IMR-90 (cell line): ENCODE measurements at regions not wholly inside any gene's neighbourhood (a gene's known extent, or its start where the extent isn't known, plus 50 kb on each side); places are given as distances from the start of the nearest gene placed in this dataset.

ENCODE experiments used
- ATAC-seq: fragments of 200-7000 bp; cut with Tn5 transposase; 2 replicates; pipeline ENCODE4 v1.9.1; 2020; ENCODE audit warnings: low read depth, mild to moderate bottlenecking, moderate library complexity
- BruUV-seq: library from RNA; stranded (reverse); fragments of 400-500 nt; replicated peaks from 2 replicates; lab custom pipeline; 2021; lab: Mats Ljungman, UMichigan
- CTCF ChIA-PET: fragments of 300-600 bp; formaldehyde crosslinking; extraction: SDS; loops from one replicate; lab custom pipeline; 2021; ENCODE audit warnings: antibody characterized with exemption; lab: Yijun Ruan, JAX
- POLR2A ChIA-PET: fragments of 300-600 bp; sonication (Branson Sonifier 250); formaldehyde crosslinking; loops from one replicate; lab custom pipeline; 2022; ENCODE audit warnings: antibody characterized with exemption; ENCODE audit not compliant: unreplicated experiment; lab: Charles Lee
- DNase-seq: peaks from one replicate; pipeline ENCODE4 v3.0.0; 2013
- H2AFZ ChIP-seq: replicated peaks from 2 replicates; pipeline ENCODE3; 2013; ENCODE audit warnings: low read length, mild to moderate bottlenecking; ENCODE audit not compliant: poor library complexity
- H2AK5ac ChIP-seq: 2 replicates; pipeline ENCODE4 v1.6.1; 2013; ENCODE audit warnings: low read depth, low read length, inconsistent platforms
- H2AK9ac ChIP-seq: replicated peaks from 2 replicates; pipeline ENCODE3; 2013; ENCODE audit warnings: mild to moderate bottlenecking, low read depth, low read length, moderate library complexity; ENCODE audit not compliant: poor library complexity
- H2BK120ac ChIP-seq: 2 replicates; pipeline ENCODE4 v1.6.1; 2013; ENCODE audit warnings: low read depth, low read length, inconsistent platforms
- H2BK15ac ChIP-seq: 3 replicates; pipeline ENCODE4 v1.6.1; 2013; ENCODE audit warnings: low read depth, low read length, inconsistent platforms
- H2BK20ac ChIP-seq: 2 replicates; pipeline ENCODE4 v1.6.1; 2013; ENCODE audit warnings: low read depth, mild to moderate bottlenecking, inconsistent platforms, low read length, moderate library complexity
- H2BK5ac ChIP-seq: 2 replicates; pipeline ENCODE4 v1.6.1; 2013; ENCODE audit warnings: mild to moderate bottlenecking, low read depth, low read length, inconsistent platforms; ENCODE audit not compliant: poor library complexity, severe bottlenecking
- H3K14ac ChIP-seq: replicated peaks from 2 replicates; pipeline ENCODE4 v1.6.1; 2013; ENCODE audit warnings: low read depth, low read length, inconsistent platforms
- H3K18ac ChIP-seq: 2 replicates; pipeline ENCODE4 v1.6.1; 2013; ENCODE audit warnings: low read depth, low read length, control low read depth
- H3K23ac ChIP-seq: 2 replicates; pipeline ENCODE4 v1.6.1; 2013; ENCODE audit warnings: low read depth, low read length, inconsistent platforms
- H3K27ac ChIP-seq: 2 replicates; pipeline ENCODE4 v1.5.1; 2013; ENCODE audit warnings: mild to moderate bottlenecking, control low read depth, low read length; ENCODE audit not compliant: insufficient read depth
- H3K27me3 ChIP-seq: 2 replicates; pipeline ENCODE4 v1.6.1; 2013; ENCODE audit warnings: low read length; ENCODE audit not compliant: control insufficient read depth, insufficient read depth
- H3K36me3 ChIP-seq: 2 replicates; pipeline ENCODE4 v1.6.1; 2013; ENCODE audit warnings: low read length, mixed read lengths; ENCODE audit not compliant: control insufficient read depth, insufficient read depth
- H3K4ac ChIP-seq: 2 replicates; pipeline ENCODE4 v1.6.1; 2013; ENCODE audit warnings: low read depth, low read length, inconsistent platforms
- H3K4me1 ChIP-seq: 2 replicates; pipeline ENCODE4 v1.6.1; 2013; ENCODE audit warnings: low read length, mixed read lengths; ENCODE audit not compliant: control insufficient read depth, insufficient read depth
- H3K4me2 ChIP-seq: 2 replicates; pipeline ENCODE4 v1.6.1; 2013; ENCODE audit warnings: low read depth, mild to moderate bottlenecking, control low read depth, low read length, moderate library complexity
- H3K4me3 ChIP-seq: 2 replicates; pipeline ENCODE4 v1.5.1; 2013; ENCODE audit warnings: low read depth, mild to moderate bottlenecking, control low read depth, low read length, moderate library complexity; ENCODE audit not compliant: insufficient read depth
- H3K56ac ChIP-seq: 2 replicates; pipeline ENCODE4 v1.6.1; 2013; ENCODE audit warnings: low read length, inconsistent platforms; ENCODE audit not compliant: insufficient read depth; ENCODE audit errors: extremely low read depth
- H3K79me1 ChIP-seq, 2 experiments: 2 replicates each; pipeline ENCODE4 v1.6.1; 2013; ENCODE audit warnings: low read length in 2 of 2, inconsistent platforms in 1 of 2, low read depth in 1 of 2
- H3K9ac ChIP-seq: 2 replicates; pipeline ENCODE4 v1.6.1; 2013; ENCODE audit warnings: low read depth, low read length, control low read depth
- H3K9me1 ChIP-seq: 2 replicates; pipeline ENCODE4 v1.6.1; 2013; ENCODE audit warnings: low read length, inconsistent platforms; ENCODE audit not compliant: insufficient read depth
- H3K9me3 ChIP-seq: 2 replicates; pipeline ENCODE4 v1.6.1; 2013; ENCODE audit warnings: low read length; ENCODE audit not compliant: control insufficient read depth, insufficient read depth
- H4K20me1 ChIP-seq: 2 replicates; pipeline ENCODE4 v1.6.1; 2013; ENCODE audit warnings: low read length, inconsistent platforms; ENCODE audit not compliant: insufficient read depth
- H4K5ac ChIP-seq: 2 replicates; pipeline ENCODE4 v1.6.1; 2013; ENCODE audit warnings: mild to moderate bottlenecking, low read depth, low read length, control low read depth
- H4K8ac ChIP-seq, 2 experiments: 2 replicates each; pipeline ENCODE4 v1.6.1; 2013; ENCODE audit warnings: low read depth in 2 of 2, low read length in 2 of 2, control low read depth in 1 of 2, inconsistent platforms in 1 of 2
- H4K91ac ChIP-seq: 2 replicates; pipeline ENCODE4 v1.6.1; 2013; ENCODE audit warnings: low read depth, low read length, inconsistent platforms; ENCODE audit not compliant: insufficient read depth
- CEBPB ChIP-seq: IDR thresholded peaks from 2 replicates; pipeline ENCODE4 v1.6.1; 2012; ENCODE audit warnings: low read depth, low read length, improper control_type of control experiment
- CTCF ChIP-seq: conservative IDR thresholded peaks from 2 replicates; pipeline ENCODE4 v1.5.1; 2012; ENCODE audit warnings: mild to moderate bottlenecking, low read depth, low read length, improper control_type of control experiment
- FOS ChIP-seq: fragments of 150-350 bp; IDR thresholded peaks from 2 replicates; pipeline ENCODE4 v1.6.1; 2016; ENCODE audit warnings: low read depth, low read length
- MAFK ChIP-seq: IDR thresholded peaks from 2 replicates; pipeline ENCODE4 v1.6.1; 2012; ENCODE audit warnings: low read depth, low read length, improper control_type of control experiment
- MAZ ChIP-seq: IDR thresholded peaks from 2 replicates; pipeline ENCODE4 v1.6.1; 2012; ENCODE audit warnings: low read depth, mild to moderate bottlenecking, low read length, improper control_type of control experiment, moderate library complexity, borderline replicate concordance
- MXI1 ChIP-seq: IDR thresholded peaks from 2 replicates; pipeline ENCODE4 v1.6.1; 2012; ENCODE audit warnings: low read depth, mild to moderate bottlenecking, low read length, moderate library complexity, borderline replicate concordance
- WGBS, 2 experiments: methylation state at CpG; one replicate each; pipeline versions ENCODE4 v1.1.5 to v1.1.7; 2013; ENCODE audit warnings: missing lambda C conversion rate in 2 of 2; ENCODE audit not compliant: insufficient read length in 1 of 2; ENCODE audit errors: extremely low coverage in 2 of 2; 5-methylcytosine and 5-hydroxymethylcytosine counted together
- dilution Hi-C: fragments of 300-500 bp; cut with HindIII; formaldehyde crosslinking; loops from one replicate; pipeline ENCODE4 v1.14.3; 2018; ENCODE audit warnings: low sequenced_read_pairs; ENCODE audit not compliant: unreplicated experiment
- in situ Hi-C: fragments of 300-500 bp; cut with MboI; formaldehyde crosslinking; loops from 3 replicates; pipeline ENCODE4 v1.14.3; 2019; ENCODE audit warnings: low sequenced_read_pairs, inconsistent platforms, mixed read lengths
- intact Hi-C: fragments of 100-400 bp; cut with micrococcal nuclease; formaldehyde crosslinking; loops from 2 replicates; pipeline ENCODE4 v1.10.0; 2022

GRCh38 chr1:104932030-104932915, 1182.6 kb downstream of the AMY1C start:
- in situ Hi-C loops: no loop called here
- Histone ChIP-seq H4K20me1 (no peaks in the 10 kb centered on the region), H2AFZ (no peak overlapping the region), H3K14ac (no peak overlapping the region), H2BK20ac (no peak overlapping the region), H3K36me3 (no peaks in the 10 kb centered on the region), H3K27ac (no peak overlapping the region), H3K18ac (no peak overlapping the region), H3K23ac (no peak overlapping the region), H3K9me3 (peaks cover 16% of the 10 kb centered on the region; the same call in 1 of the 2 replicates), H3K4me3 (no peak overlapping the region), H2BK5ac (no peak overlapping the region), H3K4ac (no peak overlapping the region), H3K4me1 (no peaks in the 10 kb centered on the region), H2AK9ac (no peak overlapping the region), H4K8ac (no peak overlapping the region), H2BK15ac (no peak overlapping the region), H4K5ac (no peak overlapping the region), H3K4me2 (no peak overlapping the region), H2AK5ac (no peak overlapping the region), H3K56ac (no peak overlapping the region), H4K91ac (no peak overlapping the region), H3K27me3 (no peaks in the 10 kb centered on the region), H3K9ac (no peak overlapping the region), H2BK120ac (no peak overlapping the region), H3K79me1 (no peaks in the 10 kb centered on the region), H3K9me1 (no peaks in the 10 kb centered on the region)
- dilution Hi-C loops: no loop called here
- WGBS, 2 experiments: 56% methylated on average over 4 of the region's 13 CpGs; no CpG with 5 or more reads in 1 of the 2 experiments
- DNase-seq (no peak), ATAC-seq (no peak)
- ChIA-PET POLR2A (no interaction called here), CTCF (no interaction called here)
- intact Hi-C loops: no loop called here
- no peak for TF ChIP-seq CTCF
- no peak for TF ChIP-seq MAFK
- no peak for TF ChIP-seq MAZ
- no peak for TF ChIP-seq CEBPB
- TF ChIP-seq MXI1: no peak
- no peak for TF ChIP-seq FOS
- BruUV-seq: no TSS peak
